ENCODE measurements at regions not wholly inside any gene's neighbourhood (a gene's known extent, or its start where the extent isn't known, plus 50 kb on each side); places are given as distances from the start of the nearest gene placed in this dataset.

DNA sequence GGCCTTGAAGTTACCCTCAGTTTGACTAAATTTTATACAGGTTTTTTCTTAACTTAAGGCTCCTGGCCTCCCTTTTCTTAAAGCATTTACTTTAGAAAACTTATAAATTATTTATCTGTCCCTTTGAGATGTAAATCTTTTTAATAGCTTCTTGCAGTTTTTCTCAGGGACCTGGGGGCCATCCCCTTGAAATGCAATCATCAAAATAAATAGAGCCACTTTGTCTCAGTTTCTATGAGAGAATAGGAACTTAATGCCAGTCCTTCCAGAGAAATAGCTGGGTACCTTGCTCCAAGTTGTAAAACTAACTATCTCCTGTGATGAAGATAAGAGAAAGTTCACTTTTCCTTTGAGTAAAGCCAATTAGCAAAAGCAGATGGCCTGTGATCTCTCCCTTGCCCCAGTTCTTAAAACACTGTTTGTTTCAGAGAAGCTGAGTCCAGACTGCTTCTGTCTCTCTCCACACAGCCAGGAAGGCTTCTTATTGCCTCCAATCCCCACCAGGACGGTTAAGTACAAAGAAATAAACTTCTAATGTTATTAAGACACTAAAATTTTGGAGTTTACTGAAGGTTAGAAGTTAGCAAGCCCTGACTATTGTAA lies 913.1 kb downstream of the OLFM4 start:
- H3K4me2 ChIP-seq (ENCODE audit: low read length) = no peak overlapping the region
- TF ChIP-seq, protein P1, sequence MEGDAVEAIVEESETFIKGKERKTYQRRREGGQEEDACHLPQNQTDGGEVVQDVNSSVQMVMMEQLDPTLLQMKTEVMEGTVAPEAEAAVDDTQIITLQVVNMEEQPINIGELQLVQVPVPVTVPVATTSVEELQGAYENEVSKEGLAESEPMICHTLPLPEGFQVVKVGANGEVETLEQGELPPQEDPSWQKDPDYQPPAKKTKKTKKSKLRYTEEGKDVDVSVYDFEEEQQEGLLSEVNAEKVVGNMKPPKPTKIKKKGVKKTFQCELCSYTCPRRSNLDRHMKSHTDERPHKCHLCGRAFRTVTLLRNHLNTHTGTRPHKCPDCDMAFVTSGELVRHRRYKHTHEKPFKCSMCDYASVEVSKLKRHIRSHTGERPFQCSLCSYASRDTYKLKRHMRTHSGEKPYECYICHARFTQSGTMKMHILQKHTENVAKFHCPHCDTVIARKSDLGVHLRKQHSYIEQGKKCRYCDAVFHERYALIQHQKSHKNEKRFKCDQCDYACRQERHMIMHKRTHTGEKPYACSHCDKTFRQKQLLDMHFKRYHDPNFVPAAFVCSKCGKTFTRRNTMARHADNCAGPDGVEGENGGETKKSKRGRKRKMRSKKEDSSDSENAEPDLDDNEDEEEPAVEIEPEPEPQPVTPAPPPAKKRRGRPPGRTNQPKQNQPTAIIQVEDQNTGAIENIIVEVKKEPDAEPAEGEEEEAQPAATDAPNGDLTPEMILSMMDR (IDR thresholded peaks at IDR 0.05) = no peak
- no peaks in the 10 kb centered on the region for H3K27me3 ChIP-seq (ENCODE audit: control insufficient read depth, insufficient read depth, low read length)
- no peaks in the 10 kb centered on the region for H3K36me3 ChIP-seq (ENCODE audit: control insufficient read depth, insufficient read depth, low read length)
- no peaks in the 10 kb centered on the region for H3K79me2 ChIP-seq
- H3K27ac ChIP-seq = no peak overlapping the region
- H3K4me3 ChIP-seq (ENCODE audit: low read depth, low read length) = no peak overlapping the region
- no peaks in the 10 kb centered on the region for H3K9me3 ChIP-seq (ENCODE audit: control insufficient read depth, low read length)
- H3K4me1 ChIP-seq = no peaks in the 10 kb centered on the region
- no peak overlapping the region for H2AFZ ChIP-seq
- no peak overlapping the region for H3K9ac ChIP-seq

GRCh38 chr13:53946500-53946899 lies 917.9 kb downstream of the OLFM4 start:
- no peak overlapping the region for H3K27ac ChIP-seq
- TF ChIP-seq, protein P1 (IDR thresholded peaks at IDR 0.05) = no peak
- no peak overlapping the region for H3K4me2 ChIP-seq (ENCODE audit: low read length)
- H3K36me3 ChIP-seq (ENCODE audit: control insufficient read depth, insufficient read depth, low read length) = no peaks in the 10 kb centered on the region
- H2AFZ ChIP-seq = no peak overlapping the region
- H3K9me3 ChIP-seq (ENCODE audit: control insufficient read depth, low read length) = no peaks in the 10 kb centered on the region
- H3K27me3 ChIP-seq (ENCODE audit: control insufficient read depth, insufficient read depth, low read length) = no peaks in the 10 kb centered on the region
- no peaks in the 10 kb centered on the region for H3K79me2 ChIP-seq
- H3K4me3 ChIP-seq (ENCODE audit: low read depth, low read length) = no peak overlapping the region
- no peaks in the 10 kb centered on the region for H3K4me1 ChIP-seq
- H3K9ac ChIP-seq = no peak overlapping the region

DNA sequence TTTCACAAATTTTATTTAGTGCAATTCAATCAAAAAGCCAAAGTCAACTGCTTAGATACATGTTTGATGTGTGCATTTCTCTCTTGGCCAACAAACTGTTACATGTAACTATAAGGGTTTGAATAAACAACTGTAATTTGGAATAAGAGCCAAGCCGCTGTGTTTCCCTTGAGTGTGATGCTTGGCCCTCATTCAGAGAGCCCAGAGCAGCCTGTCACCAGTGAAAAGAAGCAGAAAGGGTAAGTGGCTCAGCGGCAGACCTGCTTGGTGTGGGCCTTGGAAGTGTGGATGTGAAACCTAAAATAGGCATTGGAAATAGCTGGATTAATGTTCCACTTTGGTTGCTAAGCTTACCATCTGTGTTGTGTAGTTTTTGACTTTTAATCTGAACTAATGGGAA lies 924.6 kb downstream of the OLFM4 start:
- Histone ChIP-seq H3K4me3 (ENCODE audit: low read depth, low read length) (no peak overlapping the region), H3K79me2 (no peaks in the 10 kb centered on the region), H3K4me1 (no peaks in the 10 kb centered on the region), H3K4me2 (ENCODE audit: low read length) (no peak overlapping the region), H3K9me3 (ENCODE audit: control insufficient read depth, low read length) (no peaks in the 10 kb centered on the region), H3K27ac (no peak overlapping the region), H3K9ac (no peak overlapping the region), H3K36me3 (ENCODE audit: control insufficient read depth, insufficient read depth, low read length) (no peaks in the 10 kb centered on the region), H3K27me3 (ENCODE audit: control insufficient read depth, insufficient read depth, low read length) (no peaks in the 10 kb centered on the region), H2AFZ (no peak overlapping the region)
- TF ChIP-seq, protein P1 (IDR thresholded peaks at IDR 0.05) = no peak
